ENCODE measurements at regions not wholly inside any gene's neighbourhood (a gene's known extent, or its start where the extent isn't known, plus 50 kb on each side); places are given as distances from the start of the nearest gene placed in this dataset.

GRCh38 chr13:39918620-39919236, 263.3 kb downstream of the COG6 start:
- TF ChIP-seq POLR2A (IDR thresholded peaks at IDR 0.05; ENCODE audit: low read length) (no peak), GATA1 (IDR thresholded peaks at IDR 0.05; ENCODE audit: low read depth, low read length) (no peak)

Measured in erythroblast (primary cell).